Inflammatory macrophage (primary cell): ENCODE measurements at regions not wholly inside any gene's neighbourhood (a gene's known extent, or its start where the extent isn't known, plus 50 kb on each side); places are given as distances from the start of the nearest gene placed in this dataset.
A peak's percentile ranks its signal among the peaks of the same experiment; 100 is the strongest.
"Not testable (repeated sequence)": the region's sequence is repeated elsewhere in the genome, so short reads cannot be mapped to it uniquely, and the experiment has no call there.

Experiments
- DNase-seq, 2 donors: peaks; one replicate each; pipeline ENCODE4 v3.0.0-alpha.2; 2020 to 2022

DNA sequence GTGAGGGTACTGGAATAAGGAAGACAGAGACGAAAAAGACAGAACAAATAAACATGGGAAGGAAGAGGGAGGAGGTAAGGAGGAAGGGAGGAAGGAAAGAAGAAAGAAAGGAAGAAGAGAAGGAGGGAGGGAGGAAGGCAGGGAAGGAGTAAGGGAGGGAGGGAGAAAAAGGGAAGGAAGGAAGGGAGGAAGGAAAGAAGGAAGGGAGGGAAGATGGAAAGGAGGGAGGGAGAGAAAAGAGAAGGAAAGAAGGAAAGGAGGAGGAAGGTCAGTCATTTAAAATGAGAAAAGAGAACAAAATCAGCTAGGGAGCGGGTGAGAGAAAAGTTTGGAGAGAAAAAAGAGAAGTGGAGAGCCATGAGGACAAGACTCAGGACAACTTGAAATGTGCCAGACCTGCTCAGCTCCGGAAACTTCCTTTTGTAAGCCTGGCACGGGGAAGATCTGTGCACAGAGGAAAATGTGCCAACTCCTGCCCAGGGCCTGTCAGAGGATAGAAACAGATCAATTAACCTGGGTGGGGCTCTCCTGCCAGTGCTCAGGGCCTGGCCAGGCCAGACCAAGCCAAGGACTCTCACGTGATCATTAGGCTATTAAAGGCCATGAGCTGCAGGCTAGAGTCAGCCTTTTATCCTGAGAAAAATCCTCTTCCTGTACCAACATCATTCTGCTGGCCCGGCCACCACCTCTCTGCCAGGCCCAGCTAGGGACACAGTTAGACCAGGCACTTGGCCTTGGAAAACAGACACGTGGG, 50.1 kb upstream of the BCL6 start:
- DNase-seq = no peak

DNA sequence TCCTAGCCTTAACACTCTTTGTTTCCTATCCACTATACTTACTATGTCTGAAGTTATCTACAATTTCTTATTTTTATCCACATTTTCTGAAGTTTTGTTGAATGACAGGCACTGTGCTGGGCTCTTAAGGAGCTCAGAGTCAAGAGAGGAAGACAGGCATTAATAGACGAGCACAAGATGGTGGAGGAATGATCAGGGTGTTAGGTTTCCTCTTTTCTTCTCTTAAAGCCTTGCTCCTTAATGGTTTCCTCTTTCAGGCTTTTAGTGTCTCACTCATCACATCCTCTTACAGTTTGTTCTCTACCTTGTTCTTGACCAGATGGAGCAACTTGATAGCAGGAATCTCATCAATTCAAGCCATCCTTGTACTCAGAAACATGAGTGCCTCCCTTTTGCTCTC, 52.9 kb upstream of the BCL6 start:
- DNase-seq = peak in 1 of 2 donors; percentile 45

GRCh38 chr3:187798531-187799530, 53.6 kb upstream of the BCL6 start:
- no peak for DNase-seq

- no peak for DNase-seq
Measured at GRCh38 chr3:187799942-187800641, 54.8 kb upstream of the BCL6 start.

- DNase-seq = no peak
Measured at GRCh38 chr3:187801152-187801551, 55.9 kb upstream of the BCL6 start.

- no peak for DNase-seq
Measured at GRCh38 chr3:187802203-187802927, 57.1 kb upstream of the BCL6 start.

- no peak for DNase-seq
Measured at GRCh38 chr3:187802928-187803259, 57.6 kb upstream of the BCL6 start.

- no peak for DNase-seq
Measured at GRCh38 chr3:187804120-187804744, 59.0 kb upstream of the BCL6 start.

DNA sequence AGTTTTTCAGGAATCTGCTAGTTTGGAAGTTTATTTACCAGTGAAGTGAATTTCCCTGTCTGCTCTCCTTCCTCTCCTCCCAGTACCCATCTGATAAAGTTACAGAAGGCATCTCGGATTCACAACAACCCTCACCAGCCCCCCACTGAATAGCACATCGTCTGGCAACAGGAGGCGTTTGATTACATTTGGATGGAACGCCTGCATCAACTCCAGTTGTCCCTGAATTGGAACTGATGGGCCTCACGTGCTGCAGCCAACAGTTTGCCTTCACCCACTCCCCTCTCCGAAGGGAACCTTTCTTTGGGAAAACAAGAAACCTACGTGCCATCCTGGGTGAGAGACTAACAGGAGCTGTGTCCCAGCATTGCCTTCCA, 59.5 kb upstream of the BCL6 start:
- DNase-seq = no peak

DNA sequence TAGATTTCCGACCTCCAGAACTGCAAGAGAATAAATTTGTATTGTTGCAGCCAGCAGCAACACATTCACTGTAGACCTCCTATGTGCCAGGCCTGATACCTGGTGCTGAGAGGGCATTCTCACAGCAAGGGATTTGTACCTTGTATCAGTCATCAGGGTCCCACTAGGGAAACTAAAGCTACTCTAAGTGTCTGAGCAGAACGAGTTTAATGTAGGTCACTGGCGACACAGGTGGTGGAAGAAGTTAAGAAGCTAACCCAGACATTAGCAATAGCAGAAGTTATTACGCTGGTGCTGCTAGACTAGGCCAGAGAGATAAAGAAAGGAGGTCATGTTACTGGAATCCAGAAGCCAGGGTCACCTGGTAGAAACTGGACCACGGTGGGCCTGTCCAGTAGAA, 60.5 kb upstream of the BCL6 start:
- DNase-seq = no peak

DNA sequence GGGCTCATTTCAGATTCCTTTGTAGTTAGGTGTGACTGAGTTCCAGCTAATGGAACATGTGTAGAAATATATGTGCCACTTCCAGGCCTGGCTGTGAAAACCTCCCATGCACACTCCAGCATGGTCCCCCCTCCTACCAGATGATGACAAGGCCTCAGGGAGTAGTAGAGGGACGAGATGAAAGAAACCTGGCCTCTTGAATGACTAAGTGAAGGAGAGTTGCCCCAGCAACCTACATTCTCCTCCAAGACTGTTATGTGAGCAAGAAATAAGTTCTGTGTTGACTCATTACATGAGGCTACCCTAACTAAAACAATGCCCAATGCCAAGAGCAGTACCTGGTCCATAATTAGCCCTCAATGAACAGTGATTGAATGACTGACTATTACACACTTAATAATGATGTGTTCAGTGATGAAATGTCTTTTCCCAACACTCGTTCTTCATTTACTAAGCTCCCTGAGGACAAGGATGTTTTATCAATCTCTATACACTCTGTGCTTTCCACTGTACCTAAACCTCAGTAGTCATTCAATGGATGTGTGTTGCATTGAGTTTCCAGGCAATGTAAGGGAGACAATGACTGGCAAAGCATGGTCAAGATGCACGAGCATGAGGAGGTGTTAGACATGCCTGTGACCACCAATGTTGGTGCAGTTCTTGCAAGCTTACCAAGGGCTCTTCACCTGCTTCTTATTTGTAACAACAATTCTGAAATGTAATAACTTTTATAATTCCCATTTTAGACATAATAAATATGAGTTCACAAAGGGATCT, 62.0 kb upstream of the BCL6 start:
- no peak for DNase-seq

GRCh38 chr3:187808527-187808895, 63.2 kb upstream of the BCL6 start:
- DNase-seq = no peak

DNA sequence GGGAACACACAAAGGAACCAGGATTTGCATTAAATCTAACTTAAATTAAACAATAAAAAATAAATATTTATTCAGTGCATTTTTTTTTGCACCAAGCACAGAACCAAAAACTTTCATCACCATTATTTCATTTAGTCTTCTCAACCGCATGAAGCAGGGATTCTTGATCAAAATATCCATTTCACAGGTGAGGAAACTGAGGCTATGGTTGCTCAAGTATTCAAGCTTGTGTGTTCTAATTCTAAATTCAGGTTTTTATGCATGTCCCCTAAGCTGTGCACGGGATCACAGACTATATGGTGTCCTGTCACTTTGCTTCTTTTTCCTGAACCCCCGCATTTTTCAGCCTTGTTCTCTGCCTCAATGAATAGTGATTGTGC, 64.3 kb upstream of the BCL6 start:
- no peak for DNase-seq

- DNase-seq = no peak
Measured at GRCh38 chr3:187810021-187810446, 64.8 kb upstream of the BCL6 start.

GRCh38 chr3:187811585-187812250, 66.5 kb upstream of the BCL6 start:
- DNase-seq = peak; percentile 93 to 94

GRCh38 chr3:187812496-187812895, 67.2 kb upstream of the BCL6 start:
- peak; percentile 27 to 78 for DNase-seq

GRCh38 chr3:187813198-187813597, 67.9 kb upstream of the BCL6 start:
- no peak for DNase-seq

DNA sequence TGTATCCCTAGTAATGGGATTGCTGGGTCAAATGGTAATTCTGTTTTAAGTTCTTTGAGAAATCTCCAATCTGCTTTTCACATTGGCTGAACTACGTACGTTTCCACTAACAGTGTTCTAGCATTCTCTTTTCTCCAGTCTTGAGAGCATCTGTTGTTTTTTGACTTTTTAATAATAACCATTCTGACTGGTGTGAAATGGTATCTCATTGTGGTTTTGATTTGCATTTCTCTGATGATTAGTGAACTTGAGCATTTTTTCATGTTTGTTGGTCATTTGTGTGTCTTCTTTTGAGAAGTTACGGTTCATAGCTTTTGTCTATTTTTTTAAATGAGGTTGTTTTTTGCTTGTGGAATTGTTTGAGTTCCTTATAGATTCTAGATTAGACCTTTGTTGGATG, 72.5 kb upstream of the BCL6 start:
- DNase-seq = not testable (repeated sequence)

GRCh38 chr3:187821616-187822317, 76.5 kb upstream of the BCL6 start:
- no peak for DNase-seq

DNA sequence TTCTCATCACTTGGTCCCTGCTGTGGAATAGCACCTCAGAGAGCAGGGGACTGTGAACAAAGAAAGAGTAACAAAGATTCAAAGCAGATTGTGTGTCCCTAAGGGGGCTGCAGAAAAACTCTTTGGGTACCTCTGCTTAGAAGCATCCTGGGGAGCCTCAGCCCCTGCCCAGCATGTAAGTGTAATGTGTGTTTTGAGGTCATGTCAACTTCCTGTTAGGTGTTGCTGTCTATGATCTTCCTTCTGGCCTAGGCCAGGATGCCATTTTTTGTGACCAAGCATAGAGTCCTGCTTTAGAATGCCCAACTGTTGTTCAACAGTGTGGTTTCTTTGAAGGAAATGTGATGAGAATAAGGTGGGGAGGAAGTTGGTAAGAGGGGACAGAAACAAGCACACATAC, 77.1 kb upstream of the BCL6 start:
- no peak for DNase-seq
